ENCODE measurements at regions not wholly inside any gene's neighbourhood (a gene's known extent, or its start where the extent isn't known, plus 50 kb on each side); places are given as distances from the start of the nearest gene placed in this dataset.
A peak's percentile ranks its signal among the peaks of the same experiment; 100 is the strongest.

- H3K4me2 ChIP-seq (ENCODE audit: low read length): no peak overlapping the region
- Mint-ChIP-seq H3K27me3 (ENCODE audit: low read depth, unreplicated experiment) (no peaks in the 10 kb centered on the region), H3K27ac (ENCODE audit: unreplicated experiment) (peak overlapping the region; percentile 55), H3K4me3 (ENCODE audit: unreplicated experiment) (no peak overlapping the region), H3K36me3 (ENCODE audit: low read depth, unreplicated experiment) (no peaks in the 10 kb centered on the region), H3K4me1 (ENCODE audit: low read depth, unreplicated experiment) (peaks cover 43% of the 10 kb centered on the region), H3K9me3 (ENCODE audit: unreplicated experiment) (no peaks in the 10 kb centered on the region)
- TF ChIP-seq EZH2 (IDR thresholded peaks at IDR 0.05; ENCODE audit: insufficient read depth, low read length) (no peak), CTCF (IDR thresholded peaks at IDR 0.05; ENCODE audit: insufficient read depth, low read depth, low read length) (no peak)
- H3K4me3 ChIP-seq (ENCODE audit: insufficient read depth, low read depth, low read length): no peak overlapping the region
- H3K36me3 ChIP-seq (ENCODE audit: insufficient read depth, low read length): no peaks in the 10 kb centered on the region
- H3K27me3 ChIP-seq (ENCODE audit: insufficient read depth, low read length): no peaks in the 10 kb centered on the region
- peak overlapping the region; percentile 8 for H2AFZ ChIP-seq (ENCODE audit: low read depth, low read length)
- peaks cover 3% of the 10 kb centered on the region for H3K4me1 ChIP-seq (ENCODE audit: insufficient read depth, low read length)
- H3K27ac ChIP-seq (ENCODE audit: low read depth, low read length): no peak overlapping the region
- no peak overlapping the region for H3K9ac ChIP-seq (ENCODE audit: low read length)
- FAIRE-seq (peak; percentile 65), DNase-seq (ENCODE audit: low read depth) (peak; percentile 73)
- no peaks in the 10 kb centered on the region for H3K9me3 ChIP-seq (ENCODE audit: insufficient read depth, low read depth, low read length)
- H3K79me2 ChIP-seq (ENCODE audit: insufficient read depth, low read length): no peaks in the 10 kb centered on the region
- H4K20me1 ChIP-seq (ENCODE audit: insufficient read depth, low read length): no peaks in the 10 kb centered on the region
These were observed 544.7 kb downstream of the SPRY1 start for GRCh38 chr4:123941306-123941705.

DNA sequence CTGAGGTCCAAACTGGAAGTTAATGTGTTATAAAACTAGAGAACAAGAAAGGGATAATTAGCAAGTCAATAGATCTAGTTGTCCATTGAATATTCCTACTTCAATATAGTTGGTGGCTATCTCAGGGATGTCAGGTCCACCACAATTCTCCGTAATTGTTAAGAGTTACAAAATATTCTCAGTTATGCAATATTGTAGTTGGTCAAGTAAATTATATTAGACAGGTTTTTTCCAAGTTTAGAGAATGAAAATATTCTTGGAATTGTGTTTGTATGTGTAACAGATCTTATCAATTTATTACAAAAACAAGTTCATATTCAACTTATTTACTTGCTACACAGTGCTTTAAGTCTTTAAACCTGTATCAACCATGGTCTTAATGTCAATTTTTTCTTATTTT is 547.4 kb downstream of the SPRY1 start:
- Histone ChIP-seq H3K27me3 (ENCODE audit: insufficient read depth, low read length) (no peaks in the 10 kb centered on the region), H2AFZ (ENCODE audit: low read depth, low read length) (no peak overlapping the region), H4K20me1 (ENCODE audit: insufficient read depth, low read length) (no peaks in the 10 kb centered on the region), H3K4me3 (ENCODE audit: insufficient read depth, low read depth, low read length) (no peak overlapping the region), H3K9me3 (ENCODE audit: insufficient read depth, low read depth, low read length) (no peaks in the 10 kb centered on the region), H3K4me2 (ENCODE audit: low read length) (no peak overlapping the region), H3K79me2 (ENCODE audit: insufficient read depth, low read length) (no peaks in the 10 kb centered on the region), H3K36me3 (ENCODE audit: insufficient read depth, low read length) (no peaks in the 10 kb centered on the region), H3K9ac (ENCODE audit: low read length) (no peak overlapping the region), H3K4me1 (ENCODE audit: insufficient read depth, low read length) (peaks cover 3% of the 10 kb centered on the region), H3K27ac (ENCODE audit: low read depth, low read length) (no peak overlapping the region)
- Mint-ChIP-seq H3K4me3 (ENCODE audit: unreplicated experiment) (no peak overlapping the region), H3K4me1 (ENCODE audit: low read depth, unreplicated experiment) (peaks cover 25% of the 10 kb centered on the region), H3K27ac (ENCODE audit: unreplicated experiment) (no peak overlapping the region), H3K9me3 (ENCODE audit: unreplicated experiment) (no peaks in the 10 kb centered on the region), H3K36me3 (ENCODE audit: low read depth, unreplicated experiment) (no peaks in the 10 kb centered on the region), H3K27me3 (ENCODE audit: low read depth, unreplicated experiment) (no peaks in the 10 kb centered on the region)
- FAIRE-seq: no peak
- no peak for TF ChIP-seq CTCF (IDR thresholded peaks at IDR 0.05; ENCODE audit: insufficient read depth, low read depth, low read length)
- TF ChIP-seq EZH2 (IDR thresholded peaks at IDR 0.05; ENCODE audit: insufficient read depth, low read length): no peak
- DNase-seq (ENCODE audit: low read depth): no peak

DNA sequence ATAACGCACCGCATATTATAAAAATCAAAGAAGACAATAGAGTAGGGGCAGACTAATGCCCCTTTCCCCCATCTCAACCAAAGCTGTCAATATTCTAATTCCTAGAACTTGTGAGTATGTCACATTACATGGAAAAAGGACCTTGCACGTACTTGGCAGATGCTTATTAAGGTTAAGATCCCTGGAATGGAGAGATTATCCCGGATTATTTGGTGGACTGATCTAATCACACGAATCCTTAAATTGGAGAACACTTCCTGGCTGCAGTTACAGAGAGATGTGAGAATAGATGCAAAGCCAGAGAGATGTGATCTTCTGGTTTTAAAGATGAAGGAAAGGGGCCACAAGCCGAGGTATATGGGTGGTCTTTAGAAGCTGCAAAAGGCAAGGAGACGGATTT is 548.7 kb downstream of the SPRY1 start:
- Histone ChIP-seq H4K20me1 (ENCODE audit: insufficient read depth, low read length) (no peaks in the 10 kb centered on the region), H3K27me3 (ENCODE audit: insufficient read depth, low read length) (no peaks in the 10 kb centered on the region), H3K9me3 (ENCODE audit: insufficient read depth, low read depth, low read length) (no peaks in the 10 kb centered on the region), H3K79me2 (ENCODE audit: insufficient read depth, low read length) (no peaks in the 10 kb centered on the region), H2AFZ (ENCODE audit: low read depth, low read length) (no peak overlapping the region), H3K27ac (ENCODE audit: low read depth, low read length) (no peak overlapping the region), H3K36me3 (ENCODE audit: insufficient read depth, low read length) (no peaks in the 10 kb centered on the region), H3K4me3 (ENCODE audit: insufficient read depth, low read depth, low read length) (no peak overlapping the region), H3K9ac (ENCODE audit: low read length) (no peak overlapping the region), H3K4me2 (ENCODE audit: low read length) (no peak overlapping the region), H3K4me1 (ENCODE audit: insufficient read depth, low read length) (no peaks in the 10 kb centered on the region)
- Mint-ChIP-seq H3K4me3 (ENCODE audit: unreplicated experiment) (no peak overlapping the region), H3K4me1 (ENCODE audit: low read depth, unreplicated experiment) (peaks cover 15% of the 10 kb centered on the region), H3K9me3 (ENCODE audit: unreplicated experiment) (no peaks in the 10 kb centered on the region), H3K27ac (ENCODE audit: unreplicated experiment) (no peak overlapping the region), H3K36me3 (ENCODE audit: low read depth, unreplicated experiment) (no peaks in the 10 kb centered on the region), H3K27me3 (ENCODE audit: low read depth, unreplicated experiment) (no peaks in the 10 kb centered on the region)
- DNase-seq (ENCODE audit: low read depth): no peak
- no peak for FAIRE-seq
- TF ChIP-seq EZH2 (IDR thresholded peaks at IDR 0.05; ENCODE audit: insufficient read depth, low read length) (no peak), CTCF (IDR thresholded peaks at IDR 0.05; ENCODE audit: insufficient read depth, low read depth, low read length) (no peak)
